H1 (cell line): ENCODE measurements at regions not wholly inside any gene's neighbourhood (a gene's known extent, or its start where the extent isn't known, plus 50 kb on each side); places are given as distances from the start of the nearest gene placed in this dataset.

Experiments
- TF ChIP-seq, protein P1 (sequence below): fragments of 300-600 bp; sonication (generic); IDR thresholded peaks from 2 replicates; pipeline ENCODE4 v1.7.1; 2012; ENCODE audit warnings: low read length, moderate library complexity, mild to moderate bottlenecking, inconsistent platforms; ENCODE audit not compliant: insufficient replicate concordance

DNA sequence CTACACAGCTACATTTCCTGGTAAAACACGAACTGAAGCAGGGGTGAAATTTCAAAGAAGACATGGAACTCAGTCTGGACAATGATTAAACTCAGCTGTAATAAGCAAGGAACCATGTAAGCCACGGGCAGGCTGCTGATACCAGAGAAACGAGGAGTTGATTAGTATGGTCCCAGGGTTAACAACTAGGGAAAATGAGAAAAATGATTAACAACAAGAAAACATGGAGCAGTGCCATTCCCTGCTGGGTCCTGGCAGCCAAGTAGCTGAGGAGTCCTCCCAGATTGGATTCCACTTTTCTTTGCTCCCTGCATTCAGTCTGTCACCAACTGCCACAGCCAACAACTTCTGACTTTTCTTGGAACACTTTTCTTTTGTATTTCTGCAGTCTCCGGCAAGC is 517.0 kb upstream of the KLHL29 start (continued):
- TF ChIP-seq, protein P1, sequence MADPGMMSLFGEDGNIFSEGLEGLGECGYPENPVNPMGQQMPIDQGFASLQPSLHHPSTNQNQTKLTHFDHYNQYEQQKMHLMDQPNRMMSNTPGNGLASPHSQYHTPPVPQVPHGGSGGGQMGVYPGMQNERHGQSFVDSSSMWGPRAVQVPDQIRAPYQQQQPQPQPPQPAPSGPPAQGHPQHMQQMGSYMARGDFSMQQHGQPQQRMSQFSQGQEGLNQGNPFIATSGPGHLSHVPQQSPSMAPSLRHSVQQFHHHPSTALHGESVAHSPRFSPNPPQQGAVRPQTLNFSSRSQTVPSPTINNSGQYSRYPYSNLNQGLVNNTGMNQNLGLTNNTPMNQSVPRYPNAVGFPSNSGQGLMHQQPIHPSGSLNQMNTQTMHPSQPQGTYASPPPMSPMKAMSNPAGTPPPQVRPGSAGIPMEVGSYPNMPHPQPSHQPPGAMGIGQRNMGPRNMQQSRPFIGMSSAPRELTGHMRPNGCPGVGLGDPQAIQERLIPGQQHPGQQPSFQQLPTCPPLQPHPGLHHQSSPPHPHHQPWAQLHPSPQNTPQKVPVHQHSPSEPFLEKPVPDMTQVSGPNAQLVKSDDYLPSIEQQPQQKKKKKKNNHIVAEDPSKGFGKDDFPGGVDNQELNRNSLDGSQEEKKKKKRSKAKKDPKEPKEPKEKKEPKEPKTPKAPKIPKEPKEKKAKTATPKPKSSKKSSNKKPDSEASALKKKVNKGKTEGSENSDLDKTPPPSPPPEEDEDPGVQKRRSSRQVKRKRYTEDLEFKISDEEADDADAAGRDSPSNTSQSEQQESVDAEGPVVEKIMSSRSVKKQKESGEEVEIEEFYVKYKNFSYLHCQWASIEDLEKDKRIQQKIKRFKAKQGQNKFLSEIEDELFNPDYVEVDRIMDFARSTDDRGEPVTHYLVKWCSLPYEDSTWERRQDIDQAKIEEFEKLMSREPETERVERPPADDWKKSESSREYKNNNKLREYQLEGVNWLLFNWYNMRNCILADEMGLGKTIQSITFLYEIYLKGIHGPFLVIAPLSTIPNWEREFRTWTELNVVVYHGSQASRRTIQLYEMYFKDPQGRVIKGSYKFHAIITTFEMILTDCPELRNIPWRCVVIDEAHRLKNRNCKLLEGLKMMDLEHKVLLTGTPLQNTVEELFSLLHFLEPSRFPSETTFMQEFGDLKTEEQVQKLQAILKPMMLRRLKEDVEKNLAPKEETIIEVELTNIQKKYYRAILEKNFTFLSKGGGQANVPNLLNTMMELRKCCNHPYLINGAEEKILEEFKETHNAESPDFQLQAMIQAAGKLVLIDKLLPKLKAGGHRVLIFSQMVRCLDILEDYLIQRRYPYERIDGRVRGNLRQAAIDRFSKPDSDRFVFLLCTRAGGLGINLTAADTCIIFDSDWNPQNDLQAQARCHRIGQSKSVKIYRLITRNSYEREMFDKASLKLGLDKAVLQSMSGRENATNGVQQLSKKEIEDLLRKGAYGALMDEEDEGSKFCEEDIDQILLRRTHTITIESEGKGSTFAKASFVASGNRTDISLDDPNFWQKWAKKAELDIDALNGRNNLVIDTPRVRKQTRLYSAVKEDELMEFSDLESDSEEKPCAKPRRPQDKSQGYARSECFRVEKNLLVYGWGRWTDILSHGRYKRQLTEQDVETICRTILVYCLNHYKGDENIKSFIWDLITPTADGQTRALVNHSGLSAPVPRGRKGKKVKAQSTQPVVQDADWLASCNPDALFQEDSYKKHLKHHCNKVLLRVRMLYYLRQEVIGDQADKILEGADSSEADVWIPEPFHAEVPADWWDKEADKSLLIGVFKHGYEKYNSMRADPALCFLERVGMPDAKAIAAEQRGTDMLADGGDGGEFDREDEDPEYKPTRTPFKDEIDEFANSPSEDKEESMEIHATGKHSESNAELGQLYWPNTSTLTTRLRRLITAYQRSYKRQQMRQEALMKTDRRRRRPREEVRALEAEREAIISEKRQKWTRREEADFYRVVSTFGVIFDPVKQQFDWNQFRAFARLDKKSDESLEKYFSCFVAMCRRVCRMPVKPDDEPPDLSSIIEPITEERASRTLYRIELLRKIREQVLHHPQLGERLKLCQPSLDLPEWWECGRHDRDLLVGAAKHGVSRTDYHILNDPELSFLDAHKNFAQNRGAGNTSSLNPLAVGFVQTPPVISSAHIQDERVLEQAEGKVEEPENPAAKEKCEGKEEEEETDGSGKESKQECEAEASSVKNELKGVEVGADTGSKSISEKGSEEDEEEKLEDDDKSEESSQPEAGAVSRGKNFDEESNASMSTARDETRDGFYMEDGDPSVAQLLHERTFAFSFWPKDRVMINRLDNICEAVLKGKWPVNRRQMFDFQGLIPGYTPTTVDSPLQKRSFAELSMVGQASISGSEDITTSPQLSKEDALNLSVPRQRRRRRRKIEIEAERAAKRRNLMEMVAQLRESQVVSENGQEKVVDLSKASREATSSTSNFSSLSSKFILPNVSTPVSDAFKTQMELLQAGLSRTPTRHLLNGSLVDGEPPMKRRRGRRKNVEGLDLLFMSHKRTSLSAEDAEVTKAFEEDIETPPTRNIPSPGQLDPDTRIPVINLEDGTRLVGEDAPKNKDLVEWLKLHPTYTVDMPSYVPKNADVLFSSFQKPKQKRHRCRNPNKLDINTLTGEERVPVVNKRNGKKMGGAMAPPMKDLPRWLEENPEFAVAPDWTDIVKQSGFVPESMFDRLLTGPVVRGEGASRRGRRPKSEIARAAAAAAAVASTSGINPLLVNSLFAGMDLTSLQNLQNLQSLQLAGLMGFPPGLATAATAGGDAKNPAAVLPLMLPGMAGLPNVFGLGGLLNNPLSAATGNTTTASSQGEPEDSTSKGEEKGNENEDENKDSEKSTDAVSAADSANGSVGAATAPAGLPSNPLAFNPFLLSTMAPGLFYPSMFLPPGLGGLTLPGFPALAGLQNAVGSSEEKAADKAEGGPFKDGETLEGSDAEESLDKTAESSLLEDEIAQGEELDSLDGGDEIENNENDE = no peak
